GM21717 (cell line): ENCODE measurements at regions not wholly inside any gene's neighbourhood (a gene's known extent, or its start where the extent isn't known, plus 50 kb on each side); places are given as distances from the start of the nearest gene placed in this dataset.

Source experiments
- ATAC-seq: cut with Tn5 transposase; IDR thresholded peaks from one replicate; pipeline ENCODE4 v1.9.1; 2021; ENCODE audit warnings: mild to moderate bottlenecking, moderate library complexity; ENCODE audit not compliant: unreplicated experiment

DNA sequence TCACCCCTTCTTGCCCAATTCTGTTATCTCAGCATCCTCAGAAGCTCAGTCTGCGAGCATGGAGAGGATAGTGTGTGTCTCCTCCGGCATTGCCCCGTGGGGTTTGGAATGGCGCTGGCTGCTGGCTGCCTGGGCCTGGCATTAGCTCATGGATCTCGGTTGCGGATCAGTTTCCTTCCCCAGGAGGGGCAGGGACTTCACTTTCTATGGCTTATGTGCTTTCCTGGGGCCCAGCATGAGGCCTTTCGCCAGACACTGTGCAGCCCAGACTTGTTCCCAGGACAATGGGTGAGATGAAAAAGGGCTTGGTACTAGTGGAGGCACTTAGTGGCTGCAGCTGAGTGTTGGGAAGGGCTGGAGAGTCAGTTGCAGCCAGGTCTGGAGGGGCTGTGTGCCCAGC lies 143.3 kb downstream of the GLI2 start:
- ATAC-seq = no peak

DNA sequence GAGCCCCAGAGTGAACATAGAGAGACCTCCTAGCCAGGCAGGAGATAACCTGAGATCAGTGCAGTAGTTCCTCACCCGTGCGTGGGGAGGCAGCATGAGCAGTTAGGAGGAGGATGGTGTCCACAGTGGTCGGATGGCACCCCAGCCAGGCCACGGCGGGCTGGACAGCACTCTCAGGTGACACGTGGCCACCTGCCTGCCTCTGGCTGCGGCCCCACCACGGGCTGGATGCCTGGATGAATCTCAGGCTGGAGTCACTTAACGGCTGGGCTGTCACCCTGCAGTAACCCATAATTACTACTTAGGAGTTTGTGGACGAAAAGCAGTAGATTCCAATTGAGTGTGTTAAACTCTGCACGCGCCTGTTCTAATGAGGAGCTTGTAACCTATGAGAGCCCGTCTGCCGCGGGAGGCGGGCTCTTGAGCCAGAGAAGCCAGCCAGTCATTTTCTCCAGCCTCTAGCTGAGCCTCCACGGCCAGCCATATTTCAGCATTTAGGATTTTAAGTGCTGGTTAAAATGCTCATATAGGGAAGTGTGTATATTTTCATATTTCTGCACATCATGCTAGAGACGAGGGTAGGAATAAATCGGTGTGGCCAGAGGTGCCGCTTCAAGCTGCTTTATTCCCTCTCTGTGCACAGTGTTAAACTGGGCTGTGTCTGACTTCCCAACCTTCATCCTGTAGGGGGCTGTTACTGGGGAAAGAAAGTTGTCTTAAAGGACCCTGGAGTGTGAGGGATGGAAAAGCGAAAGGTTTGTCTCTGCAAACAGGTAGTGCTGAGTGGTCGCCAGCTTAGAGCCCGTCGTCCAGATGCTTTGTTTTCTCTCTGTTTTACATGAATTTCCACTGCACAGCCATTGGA lies 144.0 kb downstream of the GLI2 start:
- no peak for ATAC-seq

- no peak for ATAC-seq
These were observed 144.7 kb downstream of the GLI2 start for GRCh38 chr2:120880381-120880780.

DNA sequence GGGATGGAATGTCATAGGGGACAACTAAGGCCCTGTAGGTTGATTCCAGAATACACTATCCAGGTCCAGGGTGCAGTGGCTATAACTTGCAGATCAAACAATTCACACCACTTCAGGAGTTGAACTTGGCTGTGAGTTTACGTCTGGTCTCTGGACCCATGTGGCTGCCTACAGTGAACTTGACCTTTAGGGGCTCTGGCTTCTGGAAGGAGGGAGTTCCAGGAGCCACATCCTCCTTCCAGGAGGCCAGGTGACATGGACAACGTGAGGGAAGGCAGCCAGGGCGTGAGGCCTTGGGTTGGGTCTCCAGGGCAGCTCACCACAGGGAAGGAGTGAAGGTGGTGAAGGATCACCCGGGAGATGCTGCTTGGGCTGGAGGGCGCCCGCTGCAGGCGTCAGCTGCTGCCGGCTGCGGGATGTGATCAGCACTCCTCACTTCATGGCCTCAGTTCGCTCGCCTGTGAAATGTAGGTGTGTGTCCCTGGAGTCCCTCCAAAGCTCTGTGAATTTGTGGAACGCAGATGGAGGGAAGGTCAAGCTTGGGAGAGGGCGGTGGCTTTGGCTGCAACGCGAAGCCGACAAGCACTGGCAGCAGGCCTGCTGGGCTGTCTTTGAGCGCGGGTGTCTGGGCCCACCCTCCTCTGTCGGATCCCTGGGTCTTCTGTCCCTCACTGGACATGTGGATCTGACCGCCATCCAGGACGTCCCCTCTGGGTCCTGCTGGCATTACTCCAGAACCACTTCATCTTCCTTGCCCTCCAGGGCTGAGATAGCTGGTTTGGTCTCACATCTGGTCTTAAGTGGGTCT lies 146.5 kb downstream of the GLI2 start:
- no peak for ATAC-seq

DNA sequence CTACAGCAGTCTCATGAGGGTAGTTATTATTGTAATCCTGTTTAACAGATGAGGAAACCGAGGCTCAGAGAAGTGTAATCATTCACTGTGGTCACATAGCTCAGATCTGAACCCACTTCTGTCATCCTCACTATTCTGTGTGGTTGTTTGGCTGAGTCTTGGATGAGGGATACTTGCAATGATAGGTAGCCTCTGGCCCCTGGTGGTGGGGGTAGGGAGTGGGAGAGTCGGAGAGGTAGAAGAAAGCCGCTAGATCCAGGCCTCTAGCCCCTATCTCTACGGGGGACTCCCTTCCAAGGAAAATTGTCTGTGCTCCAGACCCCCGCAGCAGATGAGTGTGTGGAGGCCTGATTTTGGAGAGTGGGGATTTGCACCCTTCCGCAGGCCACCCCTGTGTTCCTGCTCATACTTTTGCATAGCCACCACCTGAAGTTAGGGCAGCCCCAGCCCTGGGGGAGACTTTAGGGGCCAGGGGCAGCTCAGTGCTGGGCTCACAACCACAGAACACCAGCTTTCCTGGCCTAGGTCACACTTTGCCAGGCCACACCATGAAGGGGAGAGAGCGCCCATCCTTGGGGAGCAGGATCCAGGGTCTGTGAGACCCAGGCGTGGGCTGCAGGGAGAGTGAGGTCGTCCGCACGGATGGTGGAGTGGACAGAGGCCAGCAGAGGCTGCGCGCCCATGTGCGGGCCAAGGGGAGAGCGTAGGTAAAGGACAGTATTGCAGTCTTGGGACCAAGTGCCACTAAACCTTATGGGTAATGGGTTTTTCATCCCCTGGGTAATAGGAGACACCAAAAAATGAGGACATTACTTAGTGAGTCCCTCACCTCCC lies 148.2 kb downstream of the GLI2 start:
- no peak for ATAC-seq

- ATAC-seq = no peak
These were observed 149.0 kb downstream of the GLI2 start for GRCh38 chr2:120884472-120885290.

GRCh38 chr2:120885321-120885720 lies 149.7 kb downstream of the GLI2 start:
- ATAC-seq = no peak

DNA sequence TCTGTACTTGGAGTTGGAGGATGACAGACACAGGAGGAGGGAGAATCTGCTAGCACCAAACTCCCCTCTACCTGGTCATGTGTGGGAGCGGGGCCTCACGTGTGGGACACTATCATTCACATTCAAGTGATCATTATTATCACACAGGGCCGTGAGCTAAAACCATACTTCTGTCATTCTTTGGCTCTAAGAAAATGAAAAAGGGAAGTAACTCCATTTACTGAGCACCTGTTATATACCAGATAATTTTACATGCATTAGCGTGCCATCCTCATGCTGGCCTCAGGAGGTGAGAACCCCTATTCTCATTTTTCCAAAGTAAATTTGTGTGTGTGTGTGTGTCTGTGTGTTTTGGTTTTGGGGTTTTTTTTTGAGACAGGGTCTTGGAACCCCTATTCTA lies 150.1 kb downstream of the GLI2 start:
- no peak for ATAC-seq

GRCh38 chr2:120886534-120887319 lies 151.1 kb downstream of the GLI2 start:
- no peak for ATAC-seq

DNA sequence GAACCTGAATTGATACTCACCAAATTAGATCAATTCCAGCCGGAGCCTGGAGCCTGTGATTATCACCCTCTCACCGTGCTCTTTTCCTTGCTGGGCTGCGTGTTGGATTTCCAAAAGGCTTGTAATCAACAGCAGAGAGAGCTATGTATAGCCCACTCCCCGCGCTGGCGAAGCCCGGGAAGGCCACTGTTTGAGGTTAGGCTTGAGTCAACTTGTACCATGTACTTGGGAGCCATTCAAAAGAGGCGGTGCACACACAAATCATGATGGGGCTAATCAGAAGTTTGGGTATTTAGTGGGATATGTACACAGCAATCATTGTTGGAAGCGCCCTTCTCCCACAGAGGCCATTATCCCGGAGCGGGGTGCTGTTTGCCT lies 151.6 kb downstream of the GLI2 start:
- ATAC-seq = no peak

GRCh38 chr2:120887741-120888231 lies 152.1 kb downstream of the GLI2 start:
- no peak for ATAC-seq

- no peak for ATAC-seq
These were observed 153.2 kb downstream of the GLI2 start for GRCh38 chr2:120888851-120889250.

- no peak for ATAC-seq
These were observed 154.3 kb downstream of the GLI2 start for GRCh38 chr2:120889936-120890335.

DNA sequence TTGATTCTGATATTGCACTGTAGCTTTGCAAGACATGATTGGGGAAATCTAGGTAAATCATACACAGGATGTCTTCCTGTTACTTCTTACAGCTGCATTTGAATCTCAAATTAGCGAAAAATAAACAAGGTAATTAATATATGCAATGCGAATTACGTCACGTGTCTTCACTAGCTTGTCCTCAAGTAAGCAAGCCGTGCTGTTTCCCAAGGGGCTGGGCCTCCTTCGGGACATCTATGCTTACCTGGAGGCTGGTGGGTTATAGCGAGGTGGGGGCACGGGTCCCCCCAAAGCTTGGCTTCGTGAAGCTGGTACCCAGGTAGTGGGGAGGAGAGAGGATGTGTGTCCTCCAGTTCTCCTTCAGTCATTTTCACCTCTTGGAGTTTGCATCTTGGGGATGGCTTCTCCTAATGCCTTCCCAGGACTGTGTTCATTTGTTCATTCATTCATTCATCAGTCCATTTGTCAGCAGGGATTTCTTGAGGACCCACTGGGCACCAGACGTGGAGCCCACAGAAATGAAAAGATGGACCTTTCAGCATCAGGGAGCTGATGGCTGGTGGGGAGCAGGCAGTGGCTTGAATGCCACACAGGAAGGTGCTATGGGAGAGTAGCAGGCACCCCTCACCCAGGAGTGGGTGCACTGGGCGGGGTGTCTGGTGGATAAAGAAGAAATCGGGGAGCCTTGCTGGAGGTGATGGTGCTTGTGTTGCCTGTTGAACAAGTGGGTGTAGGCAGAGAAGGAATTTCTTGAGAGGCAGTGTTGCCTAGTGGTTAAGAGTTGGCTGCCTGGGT lies 155.1 kb downstream of the GLI2 start:
- ATAC-seq = no peak

- no peak for ATAC-seq
These were observed 156.8 kb downstream of the GLI2 start for GRCh38 chr2:120892271-120892966.

DNA sequence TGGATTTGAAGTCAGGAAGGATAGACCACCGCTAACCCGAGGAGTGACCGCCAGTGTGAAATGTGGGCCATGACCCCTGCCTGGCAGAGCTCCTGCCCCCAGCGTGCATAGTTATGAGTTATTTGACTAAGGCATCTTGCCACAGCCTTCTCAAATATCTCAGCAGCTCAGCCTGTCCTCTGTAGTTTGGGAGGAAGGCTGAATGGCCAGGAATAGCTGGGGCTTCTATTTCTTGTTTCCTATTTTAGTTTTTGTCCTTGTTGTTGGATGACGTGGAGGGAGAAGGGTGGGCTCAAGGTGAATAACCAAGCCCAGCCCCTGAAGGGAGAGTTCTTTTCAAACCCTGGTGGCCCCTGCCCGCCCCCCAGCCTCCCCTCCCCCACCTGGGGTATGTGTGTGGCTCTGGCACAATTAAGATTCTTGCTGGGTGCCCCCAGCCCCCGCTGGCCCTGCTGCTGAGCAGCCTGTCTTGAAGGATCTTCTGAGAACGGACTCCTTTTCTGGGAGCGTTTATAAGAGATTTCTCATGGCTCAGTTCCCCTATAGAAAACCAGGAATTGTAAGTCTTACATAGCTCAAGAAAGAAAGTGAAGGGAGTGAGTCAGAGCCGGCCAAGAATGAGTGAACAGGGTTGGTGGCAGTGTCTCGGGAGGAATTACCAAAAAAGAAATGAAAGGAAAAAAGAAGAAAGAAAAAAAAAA lies 157.4 kb downstream of the GLI2 start:
- ATAC-seq = no peak

GRCh38 chr2:120893811-120894584 lies 158.3 kb downstream of the GLI2 start:
- no peak for ATAC-seq
